GM12865 (cell line): ENCODE measurements at regions not wholly inside any gene's neighbourhood (a gene's known extent, or its start where the extent isn't known, plus 50 kb on each side); places are given as distances from the start of the nearest gene placed in this dataset.

Experiments
- DNase-seq: peaks from one replicate; pipeline ENCODE4 v3.0.0; 2010; ENCODE audit warnings: low read depth
- H3K4me3 ChIP-seq: 2 replicates; pipeline ENCODE4 v1.5.1; 2011; ENCODE audit warnings: mild to moderate bottlenecking, low read depth, low read length, control low read depth
- TF ChIP-seq, protein P1 (sequence below): IDR thresholded peaks from 2 replicates; pipeline ENCODE4 v1.5.1; 2011; ENCODE audit warnings: low read length, control low read depth, low read depth, inconsistent platforms; ENCODE audit not compliant: insufficient read depth; ENCODE audit errors: missing control alignments

DNA sequence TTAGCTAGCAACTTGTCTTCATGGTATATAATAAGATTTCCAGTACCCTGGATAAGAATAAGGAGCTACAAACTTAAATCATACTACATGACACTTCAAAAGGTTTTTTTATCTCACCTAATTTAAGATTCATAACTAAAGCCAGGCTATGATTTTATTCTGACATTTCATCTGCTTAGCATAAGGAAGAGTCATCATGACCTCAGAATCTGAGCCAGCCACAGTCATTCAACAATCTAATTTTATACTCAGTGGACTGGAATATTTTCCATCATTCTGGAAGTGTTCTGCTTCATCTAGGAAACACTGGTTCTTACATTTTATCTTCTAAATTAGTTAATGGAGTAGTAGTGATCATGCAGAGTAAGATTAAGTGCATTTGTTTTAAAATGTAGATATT, 102.1 kb upstream of the KCND2 start:
- TF ChIP-seq, protein P1, sequence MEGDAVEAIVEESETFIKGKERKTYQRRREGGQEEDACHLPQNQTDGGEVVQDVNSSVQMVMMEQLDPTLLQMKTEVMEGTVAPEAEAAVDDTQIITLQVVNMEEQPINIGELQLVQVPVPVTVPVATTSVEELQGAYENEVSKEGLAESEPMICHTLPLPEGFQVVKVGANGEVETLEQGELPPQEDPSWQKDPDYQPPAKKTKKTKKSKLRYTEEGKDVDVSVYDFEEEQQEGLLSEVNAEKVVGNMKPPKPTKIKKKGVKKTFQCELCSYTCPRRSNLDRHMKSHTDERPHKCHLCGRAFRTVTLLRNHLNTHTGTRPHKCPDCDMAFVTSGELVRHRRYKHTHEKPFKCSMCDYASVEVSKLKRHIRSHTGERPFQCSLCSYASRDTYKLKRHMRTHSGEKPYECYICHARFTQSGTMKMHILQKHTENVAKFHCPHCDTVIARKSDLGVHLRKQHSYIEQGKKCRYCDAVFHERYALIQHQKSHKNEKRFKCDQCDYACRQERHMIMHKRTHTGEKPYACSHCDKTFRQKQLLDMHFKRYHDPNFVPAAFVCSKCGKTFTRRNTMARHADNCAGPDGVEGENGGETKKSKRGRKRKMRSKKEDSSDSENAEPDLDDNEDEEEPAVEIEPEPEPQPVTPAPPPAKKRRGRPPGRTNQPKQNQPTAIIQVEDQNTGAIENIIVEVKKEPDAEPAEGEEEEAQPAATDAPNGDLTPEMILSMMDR, result no peak
- DNase-seq, result no peak
- no peak overlapping the region for H3K4me3 ChIP-seq

DNA sequence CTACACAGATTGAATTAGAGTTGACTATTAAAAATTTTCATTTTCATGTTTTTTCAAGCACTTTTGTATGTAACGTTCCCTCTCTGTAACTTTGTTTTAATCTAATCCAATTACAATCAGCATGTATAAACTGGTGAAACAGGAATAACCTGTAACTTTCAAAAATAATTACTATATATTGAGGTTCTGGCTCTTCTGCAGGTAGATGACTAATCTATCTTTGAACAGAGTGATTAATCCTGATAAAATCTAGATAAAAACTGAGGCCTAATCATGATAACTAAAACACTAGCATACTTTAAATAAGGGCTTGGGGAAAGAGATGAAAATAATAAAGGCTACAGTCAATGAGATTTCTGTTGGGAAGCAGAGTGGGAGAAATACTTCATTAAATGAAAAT, 101.6 kb upstream of the KCND2 start:
- no peak overlapping the region for H3K4me3 ChIP-seq
- no peak for DNase-seq
- TF ChIP-seq, protein P1, result no peak

DNA sequence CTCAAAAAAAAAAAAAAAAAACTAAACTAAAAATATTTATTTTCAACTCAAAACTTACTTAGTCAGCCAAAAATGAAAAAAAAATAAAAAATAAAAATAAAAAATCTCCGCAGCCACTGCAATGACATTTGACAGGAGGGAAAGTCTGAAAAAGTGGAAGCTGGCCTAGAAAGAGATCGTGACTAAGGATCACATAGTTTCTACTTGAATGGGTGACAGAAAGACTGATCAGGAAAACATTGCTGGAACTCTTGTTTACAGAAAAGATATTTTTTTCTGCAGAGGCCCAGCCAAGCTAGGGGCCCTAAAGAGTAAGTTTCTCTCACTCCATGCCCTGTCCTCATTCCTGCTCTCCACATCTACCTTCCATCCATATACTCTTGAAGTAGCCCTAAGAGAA, 92.8 kb upstream of the KCND2 start:
- TF ChIP-seq, protein P1, result no peak
- no peak for DNase-seq
- H3K4me3 ChIP-seq, result no peak overlapping the region

DNA sequence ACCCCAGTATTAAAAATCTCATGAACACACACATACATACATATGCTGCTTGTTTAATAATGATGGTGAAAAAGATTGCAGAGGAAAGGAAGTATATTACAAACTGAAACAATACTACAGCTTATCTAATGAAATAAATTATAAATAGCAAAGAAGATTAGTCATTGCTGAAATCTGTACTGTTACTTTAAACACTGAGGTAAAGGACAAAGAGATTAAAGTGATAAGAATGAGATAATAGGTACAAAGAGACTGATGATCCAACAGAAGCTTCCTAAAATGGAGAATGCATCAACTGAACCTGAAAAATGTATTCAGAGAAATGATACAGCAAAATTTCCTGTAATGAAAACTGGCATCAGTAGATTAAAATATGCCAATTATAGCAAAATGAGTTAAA, 91.5 kb upstream of the KCND2 start:
- H3K4me3 ChIP-seq, result no peak overlapping the region
- no peak for DNase-seq
- TF ChIP-seq, protein P1, result no peak

DNA sequence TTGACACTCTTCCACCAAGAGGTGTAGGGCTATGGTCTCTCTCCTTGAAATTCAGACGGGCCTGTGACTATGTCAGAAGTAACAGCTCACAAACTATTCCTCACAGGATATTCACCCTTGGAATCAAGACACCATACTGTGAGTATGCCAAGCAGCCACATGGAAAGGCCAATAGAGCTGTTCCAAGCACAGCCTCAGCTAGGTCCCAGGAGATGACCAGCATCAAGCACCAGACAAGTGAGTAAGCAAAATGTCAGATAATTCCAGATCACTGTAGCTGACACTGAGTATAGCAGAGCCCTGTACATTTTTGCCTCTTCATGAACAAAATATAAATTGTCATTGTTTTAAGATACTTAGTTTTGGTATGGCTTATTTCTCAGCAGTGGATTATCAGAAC, 88.1 kb upstream of the KCND2 start:
- TF ChIP-seq, protein P1, result no peak
- no peak overlapping the region for H3K4me3 ChIP-seq
- no peak for DNase-seq

DNA sequence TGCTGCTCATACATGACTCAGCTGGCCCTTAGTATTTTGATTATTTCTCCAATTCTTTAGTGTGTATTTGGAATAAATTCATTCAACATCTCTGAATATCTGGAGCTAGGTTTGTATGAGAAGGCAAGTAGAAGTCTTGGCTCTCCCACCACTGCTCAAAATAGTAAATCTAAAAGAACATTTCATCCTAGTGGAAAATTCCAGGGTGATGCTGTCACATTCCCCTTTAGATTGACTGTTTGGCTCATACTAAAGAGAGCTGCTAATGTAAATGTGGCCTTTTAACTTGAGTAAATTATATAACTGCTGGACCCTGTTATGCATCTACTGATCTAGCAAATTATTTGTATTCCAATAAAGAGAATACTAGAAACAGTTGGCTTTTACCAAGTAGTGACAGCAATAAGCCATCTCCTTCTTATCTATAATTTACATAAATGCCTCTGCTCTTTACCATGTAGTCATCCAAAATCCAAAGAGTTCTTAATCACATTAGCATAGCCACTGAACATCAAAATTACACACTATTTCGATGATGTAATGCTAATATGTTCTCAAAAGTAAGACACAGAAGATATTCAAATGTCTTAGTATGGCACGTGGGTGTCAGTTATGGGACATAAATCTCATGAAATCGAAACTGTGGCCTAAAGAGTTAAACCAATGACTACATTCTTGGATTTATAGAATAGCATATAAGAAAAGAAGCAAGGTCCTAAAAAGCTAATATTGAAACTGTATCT, 86.9 kb upstream of the KCND2 start:
- H3K4me3 ChIP-seq, result no peak overlapping the region
- TF ChIP-seq, protein P1, result no peak
- DNase-seq, result no peak

DNA sequence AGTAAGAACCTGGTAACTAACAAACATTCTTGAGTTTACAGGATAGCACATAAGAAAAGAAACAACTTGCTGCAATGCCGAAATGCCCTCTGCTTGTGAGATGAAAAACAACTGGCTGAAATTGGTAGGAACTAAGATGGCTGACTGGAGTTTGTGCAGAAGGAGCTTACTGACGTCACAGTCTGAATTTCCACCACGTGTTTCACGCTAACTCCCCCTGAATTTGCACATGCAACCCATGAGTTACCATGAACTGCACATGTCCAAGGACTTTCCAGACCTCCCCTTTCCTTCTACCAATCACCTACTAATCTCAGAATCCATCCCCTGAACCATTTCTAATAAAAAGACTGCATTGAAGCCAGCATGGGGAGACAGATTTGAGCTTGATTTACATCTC, 86.3 kb upstream of the KCND2 start:
- TF ChIP-seq, protein P1, result no peak
- no peak overlapping the region for H3K4me3 ChIP-seq
- DNase-seq, result no peak
